ENCODE measurements at regions not wholly inside any gene's neighbourhood (a gene's known extent, or its start where the extent isn't known, plus 50 kb on each side); places are given as distances from the start of the nearest gene placed in this dataset.

DNA sequence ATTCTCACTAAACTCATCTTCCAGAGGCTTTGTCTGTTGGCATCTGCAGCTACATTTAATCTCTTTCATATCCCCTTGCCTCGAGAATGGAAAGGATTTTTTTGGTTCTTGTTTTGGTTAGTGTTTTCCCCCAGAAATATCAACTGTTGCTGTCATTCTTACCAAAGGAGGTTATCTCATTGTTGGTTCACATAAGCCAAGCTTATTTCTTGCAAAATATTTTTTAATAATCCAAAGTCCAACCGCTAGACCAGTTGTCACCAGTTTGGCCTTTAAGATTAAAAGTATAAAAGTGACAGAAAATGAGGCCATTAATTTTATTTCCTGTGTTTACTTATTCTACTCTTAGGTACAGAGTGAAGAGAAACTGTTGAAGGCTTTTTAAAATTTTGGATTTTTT is 66.5 kb upstream of the PROX1 start:
- DNase-seq (no peak), ATAC-seq (no peak)
- H3K27me3 ChIP-seq: no peaks in the 10 kb centered on the region
- H3K4me3 ChIP-seq: no peak overlapping the region
- no peaks in the 10 kb centered on the region for H3K36me3 ChIP-seq
- intact Hi-C loops (cut with DNase I): no loop called here
- H3K27ac ChIP-seq: no peak overlapping the region
- no peaks in the 10 kb centered on the region for H3K4me1 ChIP-seq
- TF ChIP-seq, protein P1, sequence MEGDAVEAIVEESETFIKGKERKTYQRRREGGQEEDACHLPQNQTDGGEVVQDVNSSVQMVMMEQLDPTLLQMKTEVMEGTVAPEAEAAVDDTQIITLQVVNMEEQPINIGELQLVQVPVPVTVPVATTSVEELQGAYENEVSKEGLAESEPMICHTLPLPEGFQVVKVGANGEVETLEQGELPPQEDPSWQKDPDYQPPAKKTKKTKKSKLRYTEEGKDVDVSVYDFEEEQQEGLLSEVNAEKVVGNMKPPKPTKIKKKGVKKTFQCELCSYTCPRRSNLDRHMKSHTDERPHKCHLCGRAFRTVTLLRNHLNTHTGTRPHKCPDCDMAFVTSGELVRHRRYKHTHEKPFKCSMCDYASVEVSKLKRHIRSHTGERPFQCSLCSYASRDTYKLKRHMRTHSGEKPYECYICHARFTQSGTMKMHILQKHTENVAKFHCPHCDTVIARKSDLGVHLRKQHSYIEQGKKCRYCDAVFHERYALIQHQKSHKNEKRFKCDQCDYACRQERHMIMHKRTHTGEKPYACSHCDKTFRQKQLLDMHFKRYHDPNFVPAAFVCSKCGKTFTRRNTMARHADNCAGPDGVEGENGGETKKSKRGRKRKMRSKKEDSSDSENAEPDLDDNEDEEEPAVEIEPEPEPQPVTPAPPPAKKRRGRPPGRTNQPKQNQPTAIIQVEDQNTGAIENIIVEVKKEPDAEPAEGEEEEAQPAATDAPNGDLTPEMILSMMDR (IDR thresholded peaks at IDR 0.05): no peak
- peaks cover 0 to 2% of the 10 kb centered on the region in 2 donors for H3K9me3 ChIP-seq

GRCh38 chr1:213921712-213922111 is 66.1 kb upstream of the PROX1 start:
- Histone ChIP-seq H3K27me3 (no peaks in the 10 kb centered on the region), H3K9me3 (peaks cover 0 to 2% of the 10 kb centered on the region in 2 donors), H3K27ac (no peak overlapping the region), H3K4me1 (no peaks in the 10 kb centered on the region), H3K4me3 (no peak overlapping the region), H3K36me3 (no peaks in the 10 kb centered on the region)
- intact Hi-C loops (cut with DNase I): no loop called here
- ATAC-seq: no peak
- TF ChIP-seq, protein P1 (IDR thresholded peaks at IDR 0.05): no peak
- DNase-seq: no peak

GRCh38 chr1:213925531-213926182 is 62.1 kb upstream of the PROX1 start:
- Histone ChIP-seq H3K9me3 (peaks cover 0 to 2% of the 10 kb centered on the region in 2 donors), H3K27me3 (no peaks in the 10 kb centered on the region), H3K4me1 (no peaks in the 10 kb centered on the region), H3K27ac (no peak overlapping the region), H3K4me3 (no peak overlapping the region), H3K36me3 (no peaks in the 10 kb centered on the region)
- no peak for DNase-seq
- intact Hi-C loops (cut with DNase I): no loop called here
- ATAC-seq: no peak
- TF ChIP-seq, protein P1 (IDR thresholded peaks at IDR 0.05): no peak

- H3K36me3 ChIP-seq: no peaks in the 10 kb centered on the region
- H3K4me1 ChIP-seq: no peaks in the 10 kb centered on the region
- no peaks in the 10 kb centered on the region for H3K27me3 ChIP-seq
- H3K27ac ChIP-seq: no peak overlapping the region
- H3K4me3 ChIP-seq: no peak overlapping the region
- ATAC-seq: no peak
- no peak for DNase-seq
- intact Hi-C loops (cut with DNase I): no loop called here
- peaks cover 0 to 2% of the 10 kb centered on the region in 2 donors for H3K9me3 ChIP-seq
- TF ChIP-seq, protein P1 (IDR thresholded peaks at IDR 0.05): no peak
Measured at GRCh38 chr1:213927846-213928245, 59.9 kb upstream of the PROX1 start.

DNA sequence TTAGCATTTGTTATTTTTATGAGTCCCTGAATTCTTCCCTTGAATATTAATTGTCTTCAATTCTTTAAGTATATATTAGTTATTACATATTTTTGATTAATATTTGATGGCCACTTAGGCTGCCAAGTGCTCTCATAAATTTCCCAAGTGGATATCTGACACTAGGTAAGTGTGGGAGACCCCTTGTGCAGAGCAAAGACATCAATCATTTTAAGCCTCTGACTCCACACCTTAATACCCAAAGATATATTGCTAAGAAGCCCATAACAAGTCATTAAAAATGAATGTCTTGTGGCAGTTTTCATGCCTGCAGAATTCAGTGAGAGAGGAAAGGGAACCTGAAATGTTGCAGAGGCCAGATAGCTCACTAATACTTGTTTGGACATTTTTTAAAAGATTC is 58.4 kb upstream of the PROX1 start:
- no peaks in the 10 kb centered on the region for H3K36me3 ChIP-seq
- no peaks in the 10 kb centered on the region for H3K4me1 ChIP-seq
- no peak overlapping the region for H3K4me3 ChIP-seq
- no peaks in the 10 kb centered on the region for H3K27me3 ChIP-seq
- DNase-seq (no peak), ATAC-seq (no peak)
- TF ChIP-seq, protein P1 (IDR thresholded peaks at IDR 0.05): no peak
- intact Hi-C loops (cut with DNase I): no loop called here
- H3K9me3 ChIP-seq: no peaks in the 10 kb centered on the region
- no peak overlapping the region for H3K27ac ChIP-seq

Measured in left lung (tissue), 4 donors.